Left cardiac atrium (tissue), 4 donors: ENCODE measurements at regions not wholly inside any gene's neighbourhood (a gene's known extent, or its start where the extent isn't known, plus 50 kb on each side); places are given as distances from the start of the nearest gene placed in this dataset.

Experiments used
- ATAC-seq, 2 donors: fragments of 200-7000 bp; cut with Tn5 transposase; one replicate each; pipeline ENCODE4 v1.9.1; 2020; ENCODE audit warnings: mild to moderate bottlenecking in 2 of 2, moderate library complexity in 2 of 2
- DNase-seq: peaks from one replicate; pipeline ENCODE4 v3.0.0-alpha.2; 2020
- intact Hi-C, 2 donors: fragments of 100-400 bp; cut with DNase I; formaldehyde crosslinking; loops; one replicate each; pipeline versions ENCODE4 v1.14.1 to v1.15.1; 2022 to 2023
- donor health status: DM: no; HTN: yes; CAD: no.
- donor health status: DM: no; HTN: yes; CAD: no; lungs with severe emphysema.
- donor health status: DM: yes; HTN: yes; CAD: no.
- donor health status: Dilated cardiomyopathy.

DNA sequence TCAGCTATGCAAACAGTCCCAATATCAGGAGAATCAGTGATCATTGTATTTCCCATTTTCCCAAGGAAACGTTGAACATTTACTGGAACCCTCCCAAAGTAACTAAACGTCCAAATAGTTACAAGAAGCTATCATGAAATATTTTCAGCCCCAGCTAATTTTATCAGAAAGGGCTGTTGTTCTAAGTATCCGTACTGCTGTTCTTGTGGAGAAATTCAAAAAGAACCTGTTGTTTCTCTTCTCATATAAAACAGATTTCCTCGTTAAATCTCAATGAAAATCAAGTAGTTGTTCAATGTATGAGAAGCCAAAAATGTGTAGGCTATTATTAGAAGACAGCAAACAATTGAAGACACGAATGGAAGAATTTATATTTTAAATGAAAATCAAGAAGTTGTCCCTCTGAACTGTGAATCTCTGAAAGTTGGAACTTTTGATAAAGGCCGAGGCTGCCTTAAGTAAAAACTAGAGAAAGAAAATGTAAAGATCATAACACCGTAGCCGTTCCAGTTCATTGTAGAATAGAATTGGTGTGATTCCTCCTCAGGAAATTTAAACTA lies 107.7 kb downstream of the HFE start:
- DNase-seq (no peak), ATAC-seq (no peak)

GRCh38 chr6:26195376-26195923 lies 108.2 kb downstream of the HFE start:
- intact Hi-C loops: no loop called here
- ATAC-seq: peak; percentile 74 to 79

More for the DNA sequence above, 107.7 kb downstream of the HFE start:
- intact Hi-C loops: no loop called here

DNA sequence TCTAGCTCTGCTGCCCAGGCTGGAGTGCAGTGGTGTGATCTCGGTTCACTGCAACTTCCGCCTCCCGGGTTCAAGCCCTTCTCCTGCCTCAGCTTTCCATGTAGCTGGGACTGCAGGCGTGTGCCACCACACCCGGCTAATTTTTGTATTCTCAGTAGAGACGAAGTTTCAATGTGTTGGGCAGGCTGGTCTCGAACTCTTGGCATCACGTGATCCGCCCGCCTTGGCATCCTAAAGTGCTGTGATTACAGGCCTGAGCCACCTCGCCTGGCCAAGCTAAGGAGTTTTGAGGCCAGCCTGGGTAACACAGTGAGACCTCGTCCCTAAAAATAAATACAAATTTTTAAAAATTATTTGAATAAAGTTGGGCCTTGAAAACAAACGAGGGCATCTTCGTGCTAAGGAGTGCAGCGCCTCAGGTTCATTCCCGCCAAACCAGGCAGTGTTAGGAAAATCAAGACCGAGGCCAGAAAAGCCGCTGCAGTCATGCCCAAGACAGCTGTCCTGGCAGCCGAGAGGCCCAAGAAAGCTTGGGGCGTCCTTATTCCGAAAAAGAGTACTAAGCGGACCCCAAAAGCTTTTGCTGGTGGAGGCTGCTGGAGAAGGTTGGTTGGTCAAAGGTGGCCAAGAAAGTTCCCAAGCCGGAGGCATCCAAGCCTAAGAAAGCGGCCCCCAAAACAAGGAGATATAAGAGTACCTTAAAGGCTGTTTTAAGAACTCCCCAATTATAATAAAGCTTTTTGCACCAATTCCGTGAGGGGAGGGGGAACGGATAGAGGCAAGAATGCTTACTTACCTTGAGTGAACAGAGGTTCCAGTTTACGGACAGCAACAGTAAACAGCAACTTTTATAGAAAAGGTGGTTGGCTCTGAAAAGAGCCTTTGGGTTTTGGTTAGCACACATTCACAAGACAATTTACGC lies 109.0 kb downstream of the HFE start:
- ATAC-seq: no peak
- intact Hi-C loops: no loop called here
- no peak for DNase-seq

More at GRCh38 chr6:26195376-26195923, 108.2 kb downstream of the HFE start:
- DNase-seq: peak; percentile 93

DNA sequence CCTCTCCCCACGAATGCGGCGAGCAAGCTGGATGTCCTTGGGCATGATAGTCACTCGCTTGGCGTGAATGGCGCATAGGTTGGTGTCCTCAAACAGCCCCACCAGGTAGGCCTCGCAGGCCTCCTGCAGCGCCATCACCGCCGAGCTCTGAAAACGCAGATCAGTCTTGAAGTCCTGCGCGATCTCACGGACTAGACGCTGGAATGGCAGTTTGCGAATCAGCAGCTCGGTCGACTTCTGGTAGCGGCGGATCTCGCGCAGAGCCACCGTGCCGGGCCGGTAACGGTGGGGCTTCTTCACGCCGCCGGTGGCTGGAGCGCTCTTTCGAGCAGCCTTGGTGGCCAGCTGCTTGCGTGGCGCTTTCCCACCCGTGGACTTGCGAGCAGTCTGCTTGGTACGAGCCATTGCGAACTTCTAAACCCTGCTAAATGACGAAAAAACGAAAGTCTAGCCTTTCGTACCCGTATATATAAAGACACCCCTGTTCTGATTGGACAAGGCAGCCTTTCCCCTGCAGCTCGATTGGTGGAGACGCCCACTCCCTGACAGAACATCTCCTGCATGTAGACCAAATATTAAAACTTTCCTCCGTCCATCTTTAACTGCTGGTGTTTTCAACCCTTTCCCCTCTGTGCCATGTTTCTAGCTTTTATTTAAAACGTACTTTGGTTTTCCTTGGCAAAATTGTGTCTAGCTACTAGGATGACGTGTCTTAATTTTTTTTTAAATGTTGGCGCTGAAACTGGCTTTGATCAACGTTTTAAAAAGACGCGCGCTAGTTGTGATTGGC lies 109.8 kb downstream of the HFE start:
- DNase-seq: peak; percentile 81
- peak; percentile 67 to 76 for ATAC-seq
- intact Hi-C loops: no loop called here

GRCh38 chr6:26197636-26197932 lies 110.4 kb downstream of the HFE start:
- ATAC-seq (no peak), DNase-seq (no peak)
- intact Hi-C loops: no loop called here

DNA sequence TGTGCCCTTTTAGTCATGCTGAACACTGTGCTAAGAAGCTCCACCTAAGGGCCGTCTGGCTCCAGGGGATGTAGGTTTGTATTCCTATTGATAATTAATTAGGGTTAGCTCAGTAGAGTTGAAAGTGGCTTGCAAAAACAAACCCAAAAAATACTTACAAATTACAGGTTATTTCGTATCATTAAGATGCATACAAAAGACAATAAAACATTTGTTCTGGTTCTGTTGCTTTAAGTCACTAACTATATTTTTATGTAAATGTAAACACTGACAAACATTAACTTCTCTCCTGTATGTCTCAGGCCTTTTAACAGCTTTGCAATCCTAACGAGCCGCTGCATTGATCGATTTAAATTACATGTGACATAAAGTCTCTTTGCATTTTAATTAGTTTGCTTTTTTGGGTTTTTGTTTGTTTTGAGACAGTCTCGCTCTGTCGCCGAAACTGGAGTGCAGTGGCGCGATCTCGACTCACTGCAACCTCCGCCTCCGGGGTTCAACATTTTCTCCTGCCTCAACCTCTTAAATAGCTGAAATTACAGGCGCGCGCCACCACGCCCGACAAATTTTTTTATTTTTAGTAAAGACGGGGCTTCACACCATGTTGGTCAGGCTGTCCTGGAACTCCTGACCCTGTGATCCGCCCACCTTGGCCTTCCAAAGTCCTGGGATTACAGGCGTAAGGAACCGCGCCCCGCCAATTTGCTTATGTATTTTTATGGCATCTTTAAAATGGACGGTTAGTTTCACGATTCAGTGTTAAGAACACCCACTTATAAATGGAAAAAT lies 110.9 kb downstream of the HFE start:
- intact Hi-C loops: no loop called here
- DNase-seq (peak; percentile 44), ATAC-seq (peak in 1 of 2 donors; percentile 1)

GRCh38 chr6:26198722-26199056 lies 111.5 kb downstream of the HFE start:
- peak; percentile 2 to 20 for ATAC-seq
- DNase-seq: no peak
- intact Hi-C loops: no loop called here

- intact Hi-C loops: no loop called here
- peak; percentile 85 to 86 for ATAC-seq
- peak; percentile 77 for DNase-seq
Measured at GRCh38 chr6:26199057-26199772, 112.0 kb downstream of the HFE start.

DNA sequence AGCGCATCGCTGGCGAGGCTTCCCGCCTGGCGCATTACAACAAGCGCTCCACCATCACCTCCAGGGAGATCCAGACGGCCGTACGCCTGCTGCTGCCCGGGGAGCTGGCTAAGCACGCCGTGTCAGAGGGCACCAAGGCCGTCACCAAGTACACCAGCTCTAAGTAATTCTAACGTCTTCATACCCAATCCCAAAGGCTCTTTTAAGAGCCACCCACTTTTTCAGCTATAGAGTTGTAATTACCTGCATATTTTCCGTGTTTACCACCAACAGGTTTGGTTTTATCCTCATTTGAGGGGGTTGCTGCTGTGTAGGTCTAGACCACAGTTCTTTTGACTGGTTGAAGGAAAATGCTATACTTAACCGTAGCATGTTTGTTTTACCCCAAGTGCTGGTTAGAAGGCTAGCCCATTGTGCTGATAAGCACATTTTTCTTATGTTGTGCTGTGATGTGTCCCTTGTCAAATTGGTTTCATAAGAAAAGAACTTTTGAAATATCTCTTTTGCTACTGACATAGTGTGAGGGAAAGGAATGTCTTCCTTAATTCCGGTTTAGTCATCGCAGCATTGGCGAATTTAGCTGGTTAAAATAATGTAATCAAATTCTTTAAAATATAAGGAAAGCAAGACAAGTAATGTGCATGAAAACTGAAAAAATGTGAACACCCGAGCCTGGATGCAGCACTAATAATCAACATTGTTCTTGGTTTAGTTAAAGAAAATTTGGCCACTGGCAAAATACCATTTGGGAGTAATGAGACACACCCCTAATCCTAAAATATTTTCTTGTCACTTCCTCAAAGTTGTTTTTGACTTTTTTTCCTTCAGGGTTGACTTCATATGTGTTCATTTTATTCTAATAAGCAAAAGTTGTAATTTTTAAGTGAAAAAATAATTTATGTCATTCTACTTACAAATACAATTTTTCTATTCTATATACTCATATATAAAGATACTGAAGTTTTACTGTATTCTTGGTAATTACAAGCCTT lies 112.8 kb downstream of the HFE start:
- DNase-seq: peak; percentile 52
- ATAC-seq: no peak
- intact Hi-C loops: loop anchor here in 1 of 2 donors (5.0 kb wide), 1 partner anchor 43 kb away; a partner anchor contains a TSS

- no peak for ATAC-seq
- intact Hi-C loops: loop anchor here in 1 of 2 donors (5.0 kb wide), 1 partner anchor 44 kb away; a partner anchor contains a TSS
- DNase-seq: no peak
Measured at GRCh38 chr6:26200918-26201721, 113.9 kb downstream of the HFE start.

- ATAC-seq: no peak
- intact Hi-C loops: loop anchor here in 1 of 2 donors (5.0 kb wide), 1 partner anchor 45 kb away; a partner anchor contains a TSS
Measured at GRCh38 chr6:26202201-26202611, 115.0 kb downstream of the HFE start.

GRCh38 chr6:26202811-26203583 lies 115.8 kb downstream of the HFE start:
- DNase-seq (no peak), ATAC-seq (no peak)
- intact Hi-C loops: loop anchor here in 1 of 2 donors (5.0 kb wide), 1 partner anchor 46 kb away; a partner anchor contains a TSS

More at GRCh38 chr6:26202201-26202611, 115.0 kb downstream of the HFE start:
- DNase-seq: no peak

- intact Hi-C loops: loop anchor here in 1 of 2 donors (5.0 kb wide), 1 partner anchor 47 kb away; a partner anchor contains a TSS
- ATAC-seq: peak; percentile 91 to 92
- DNase-seq: peak; percentile 92
Measured at GRCh38 chr6:26204332-26205160, 117.3 kb downstream of the HFE start.

DNA sequence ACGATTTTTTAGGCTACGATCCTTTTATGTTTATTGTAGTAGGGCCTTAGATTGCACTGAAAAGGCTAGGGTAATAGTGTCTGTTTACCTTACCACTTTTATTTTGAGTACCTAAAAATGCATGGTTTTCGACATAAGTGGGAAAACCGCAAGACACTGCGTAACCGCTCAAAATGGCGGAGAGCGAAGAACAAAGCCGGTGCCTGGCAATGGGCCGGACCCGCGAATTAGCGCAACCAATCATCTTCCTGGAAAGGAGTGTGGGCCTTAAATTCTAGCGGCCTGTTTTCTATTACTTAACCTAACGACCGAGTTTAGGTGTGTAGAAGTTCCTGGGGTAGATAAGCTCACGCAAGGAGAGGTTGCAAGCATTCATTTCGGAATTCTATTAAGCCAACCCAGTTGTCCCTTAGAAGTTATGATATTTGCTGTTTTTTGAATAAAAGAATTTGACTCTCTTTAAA lies 118.0 kb downstream of the HFE start:
- ATAC-seq: peak; percentile 86
- intact Hi-C loops: no loop called here

More for the DNA sequence above, 118.0 kb downstream of the HFE start:
- peak; percentile 83 for DNase-seq
